ENCODE measurements at regions not wholly inside any gene's neighbourhood (a gene's known extent, or its start where the extent isn't known, plus 50 kb on each side); places are given as distances from the start of the nearest gene placed in this dataset.
"Not testable (repeated sequence)": the region's sequence is repeated elsewhere in the genome, so short reads cannot be mapped to it uniquely, and the experiment has no call there.

DNA sequence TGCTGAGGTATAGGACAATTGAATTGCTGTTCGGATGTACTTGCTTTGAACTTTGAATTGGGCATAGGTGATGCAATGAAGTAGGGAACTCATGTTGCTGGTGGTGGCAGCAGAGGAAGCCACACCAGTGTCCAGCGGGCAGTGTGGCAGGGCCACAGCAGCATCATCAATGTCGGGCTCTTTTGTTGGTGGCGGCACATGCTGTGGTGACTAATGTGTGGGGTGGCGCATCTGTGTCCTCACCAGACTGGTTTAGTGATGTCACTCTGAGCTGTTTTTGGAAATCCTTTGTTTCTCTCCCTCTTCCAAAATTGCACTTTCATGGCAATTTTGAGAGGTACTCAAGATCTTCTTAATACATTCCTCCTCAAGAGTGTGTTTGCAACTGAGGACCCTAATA, 187.6 kb downstream of the ETNK1 start:
- DNase-seq (ENCODE audit: low spot score), result no peak

DNA sequence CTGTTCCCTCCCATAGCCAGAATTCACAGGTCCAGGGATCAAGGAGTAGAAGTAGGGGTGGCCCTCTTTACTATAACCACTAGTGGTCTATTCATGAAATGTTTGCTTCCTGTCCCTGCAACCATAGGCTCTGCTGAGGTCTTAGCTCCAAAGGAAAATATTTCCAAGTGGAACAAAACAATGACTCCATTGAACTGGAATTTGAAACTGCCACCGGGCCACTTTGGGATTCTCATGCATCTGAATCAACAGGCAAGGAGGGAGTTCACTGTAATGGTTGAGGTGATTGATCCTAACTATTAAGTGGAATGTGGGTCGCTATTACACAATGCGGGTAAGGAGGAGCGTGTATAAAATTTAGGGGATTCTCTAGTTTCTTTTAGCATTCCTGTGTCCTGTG, 197.0 kb downstream of the ETNK1 start:
- DNase-seq (ENCODE audit: low spot score), result no peak

DNA sequence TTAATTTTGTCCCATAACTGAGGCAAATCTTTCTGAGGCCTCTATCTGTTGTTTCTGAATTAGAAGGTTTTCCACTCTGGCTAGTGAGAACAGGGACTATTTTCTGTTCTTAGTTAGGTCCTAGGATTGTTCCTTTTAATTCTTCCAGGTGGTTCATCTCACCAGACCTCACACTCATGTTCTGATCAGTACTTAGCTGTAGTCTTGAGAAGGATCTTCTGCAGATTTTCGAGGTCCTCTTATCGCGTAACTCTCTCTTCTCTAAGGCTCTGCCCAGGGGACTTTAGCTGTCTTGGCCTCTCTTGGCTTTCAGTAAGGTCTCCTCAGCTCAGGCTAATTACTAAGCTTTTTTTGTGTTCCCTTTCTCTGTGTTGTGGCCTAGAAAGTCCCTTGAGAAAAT, 201.1 kb downstream of the ETNK1 start:
- DNase-seq (ENCODE audit: low spot score), result no peak

DNA sequence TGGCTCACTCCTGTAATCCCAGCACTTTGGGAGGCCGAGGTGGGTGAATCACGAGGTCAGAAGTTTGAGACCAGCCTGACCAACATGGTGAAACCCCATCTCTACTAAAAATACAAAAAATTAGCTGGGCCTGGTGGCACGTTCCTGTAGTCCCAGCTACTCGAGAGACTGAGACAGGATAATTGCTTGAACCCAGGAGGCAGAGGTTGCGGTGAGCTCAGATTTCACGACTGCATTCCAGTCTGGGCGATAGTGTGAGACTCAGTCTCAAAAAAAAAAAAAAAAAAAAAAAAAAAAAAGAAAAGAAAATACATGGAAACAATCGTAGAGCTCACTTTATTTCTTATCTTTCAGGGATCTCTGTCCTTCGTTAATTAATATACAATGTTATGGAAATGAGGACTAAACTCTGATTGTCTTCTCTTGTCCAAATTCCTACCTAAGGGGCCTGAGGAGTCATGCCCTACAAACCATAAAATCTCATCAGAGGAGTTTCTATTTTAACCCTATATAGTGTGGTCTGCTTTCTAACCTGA, 201.5 kb downstream of the ETNK1 start:
- DNase-seq (ENCODE audit: low spot score), result not testable (repeated sequence)

DNA sequence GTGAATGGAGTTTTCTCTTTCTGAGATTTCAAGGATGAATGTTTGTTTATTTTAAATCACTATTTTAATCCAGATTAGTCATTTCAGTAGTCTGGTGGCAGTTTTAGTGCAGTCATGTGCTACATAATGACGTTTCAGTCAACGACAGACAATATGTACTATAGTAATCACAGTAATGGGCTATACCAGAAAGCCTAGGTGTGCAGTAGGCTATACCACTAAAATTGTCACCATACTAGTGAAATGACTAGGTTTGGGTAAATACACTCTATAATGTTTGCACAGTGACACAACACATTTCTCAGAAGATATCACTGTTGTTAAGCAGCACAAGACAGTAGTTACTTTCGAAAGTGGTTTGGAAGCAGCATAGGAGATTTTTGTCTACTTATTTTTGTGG, 203.1 kb downstream of the ETNK1 start:
- peak; percentile 41 for DNase-seq (ENCODE audit: low spot score)

DNA sequence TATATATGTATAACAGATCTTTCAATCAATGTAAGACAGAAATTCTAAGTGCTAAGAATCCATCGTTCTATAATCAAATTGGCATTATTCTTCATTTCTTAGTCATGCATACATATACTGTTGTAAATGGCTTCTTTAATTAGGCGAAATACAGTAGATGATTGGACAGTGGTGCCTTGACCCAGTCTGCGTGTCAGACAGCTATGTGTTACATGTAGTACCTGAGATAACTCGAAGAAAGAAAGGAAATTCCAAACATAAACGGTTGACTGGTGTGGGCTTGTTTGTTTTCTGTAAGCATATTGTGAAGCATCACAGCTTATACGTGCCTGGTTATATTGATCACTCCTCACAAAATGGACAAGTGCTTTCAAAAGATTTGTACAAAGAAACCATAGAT, 210.5 kb downstream of the ETNK1 start:
- DNase-seq (ENCODE audit: low spot score), result no peak

DNA sequence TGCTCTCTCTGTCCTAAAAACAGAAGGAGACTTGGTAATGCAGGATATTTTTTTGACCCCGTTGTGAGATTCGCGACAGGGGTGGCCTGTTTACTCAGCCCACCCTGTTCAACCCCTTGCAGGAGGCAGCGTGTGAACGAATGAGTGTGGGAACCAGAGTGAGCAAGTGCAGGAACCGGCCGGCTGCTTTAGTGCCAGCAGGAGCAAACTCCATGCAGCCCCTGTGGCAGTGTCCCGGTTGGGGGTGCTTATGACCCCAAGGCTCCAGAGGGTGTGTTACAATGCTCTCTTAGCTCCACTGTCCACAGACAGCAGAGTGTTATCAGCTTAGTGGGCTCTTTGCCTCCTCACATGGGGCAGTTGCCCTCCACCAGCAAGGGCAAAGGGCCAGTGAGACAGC, 225.2 kb downstream of the ETNK1 start:
- DNase-seq (ENCODE audit: low spot score), result no peak

DNA sequence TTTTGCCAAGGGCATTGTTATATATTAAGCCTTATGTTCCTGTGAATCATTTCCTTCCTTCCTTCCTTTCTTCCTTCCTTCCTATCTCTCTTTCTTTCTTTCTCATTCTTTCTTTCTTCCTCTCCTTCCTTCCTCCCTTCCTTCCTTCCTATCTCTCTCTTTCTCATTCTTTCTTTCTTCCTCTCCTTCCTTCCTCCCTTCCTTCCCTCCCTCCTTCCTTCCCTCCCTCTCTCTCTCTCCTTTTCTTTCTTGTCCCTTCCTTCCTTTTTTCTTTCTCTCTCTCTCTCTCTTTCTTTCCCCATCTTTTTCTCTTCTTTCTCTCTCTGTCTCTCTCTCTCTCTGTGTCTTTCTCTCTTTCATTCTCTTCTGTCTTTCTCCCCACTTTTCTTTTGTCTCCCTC, 226.6 kb downstream of the ETNK1 start:
- no peak for DNase-seq (ENCODE audit: low spot score)

DNA sequence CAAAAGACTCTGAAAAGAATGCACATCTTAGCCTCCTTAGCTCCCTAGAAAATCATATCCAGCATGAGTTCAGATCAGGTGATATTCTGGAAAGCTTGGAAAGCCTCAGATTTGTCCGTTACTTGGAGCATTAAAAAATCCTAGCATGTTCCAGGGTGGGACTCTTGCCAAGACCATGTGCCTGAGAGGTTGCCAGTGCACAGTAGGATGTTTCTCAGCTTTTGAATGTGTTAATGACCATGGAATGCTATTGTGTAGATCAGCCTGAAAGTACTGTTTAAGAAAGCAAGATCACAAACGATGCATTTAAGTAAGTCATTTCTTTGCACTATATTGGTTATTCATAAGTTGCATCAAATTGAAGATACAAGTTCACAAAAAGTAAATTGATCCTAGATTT, 230.5 kb downstream of the ETNK1 start:
- DNase-seq (ENCODE audit: low spot score), result no peak

DNA sequence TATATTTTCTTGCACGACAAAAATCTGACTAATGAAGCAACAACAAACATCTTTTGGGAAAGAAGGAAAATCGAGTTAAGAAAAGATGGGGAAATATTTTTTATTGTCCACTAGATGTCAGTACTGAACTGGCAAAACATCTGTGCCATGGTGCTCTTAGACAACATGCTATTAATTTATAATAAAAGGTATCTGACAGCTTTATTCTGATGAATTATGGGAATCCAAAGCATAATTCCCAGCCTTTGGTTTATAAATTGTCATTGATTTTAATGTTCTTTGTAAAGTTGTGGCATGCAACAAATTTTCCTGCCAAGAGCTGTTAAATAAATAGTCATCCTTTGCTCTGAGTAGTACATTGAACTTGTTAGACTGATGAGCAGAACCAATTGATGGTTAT, 231.2 kb downstream of the ETNK1 start:
- DNase-seq (ENCODE audit: low spot score), result no peak

DNA sequence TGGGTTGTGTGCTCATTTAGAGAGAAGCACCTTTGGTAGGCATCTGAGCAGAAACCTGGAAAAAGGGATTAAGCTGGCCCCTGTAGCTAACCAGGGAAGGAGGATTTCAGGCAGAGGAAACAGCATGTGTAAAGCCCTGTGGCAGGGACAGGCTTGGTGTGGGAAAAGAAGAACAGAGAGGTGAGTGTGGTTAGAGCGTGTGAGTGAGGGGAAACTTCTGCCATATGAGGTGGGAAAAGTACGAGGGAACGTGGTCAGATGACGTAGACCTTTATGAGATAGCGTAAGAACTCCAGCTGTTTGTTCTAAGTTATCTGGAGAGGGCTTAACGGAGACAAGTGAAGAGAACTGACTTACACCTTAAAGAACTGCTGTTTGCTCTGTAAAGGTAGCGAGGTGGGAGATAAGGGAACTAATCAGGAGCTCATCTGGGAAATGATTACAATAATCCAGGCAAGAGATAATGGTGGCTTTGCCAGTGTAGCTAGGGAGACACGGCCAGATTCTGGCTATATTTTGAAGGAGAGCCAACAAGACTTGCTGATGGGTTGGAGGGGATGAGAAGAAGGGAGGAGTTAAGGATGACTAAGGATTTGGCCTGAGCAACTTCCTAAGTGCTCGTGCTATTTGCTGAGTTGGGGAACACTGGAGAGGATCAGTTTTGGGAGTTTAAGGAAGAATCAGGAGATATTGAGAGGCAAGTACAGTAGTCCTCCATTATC, 234.0 kb downstream of the ETNK1 start:
- no peak for DNase-seq (ENCODE audit: low spot score)

DNA sequence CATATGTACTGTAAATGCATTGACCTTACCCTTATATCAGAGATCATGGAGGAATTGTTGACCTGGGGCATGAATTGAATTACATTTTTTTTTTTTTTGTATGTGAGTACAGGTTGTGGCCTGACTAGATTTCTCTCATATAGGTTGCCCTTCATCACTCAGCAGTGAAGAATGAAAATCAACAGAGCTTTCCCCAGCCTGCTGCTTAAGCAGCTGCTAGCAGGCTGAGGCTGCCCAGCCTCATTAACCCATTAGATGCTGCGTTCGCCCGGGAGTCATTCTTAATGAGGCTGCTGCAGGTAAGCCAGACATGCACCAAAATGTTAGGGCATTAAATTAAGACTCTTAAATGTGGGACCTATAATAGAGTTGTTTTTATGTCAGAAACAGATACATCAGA, 236.0 kb downstream of the ETNK1 start:
- no peak for DNase-seq (ENCODE audit: low spot score)

DNA sequence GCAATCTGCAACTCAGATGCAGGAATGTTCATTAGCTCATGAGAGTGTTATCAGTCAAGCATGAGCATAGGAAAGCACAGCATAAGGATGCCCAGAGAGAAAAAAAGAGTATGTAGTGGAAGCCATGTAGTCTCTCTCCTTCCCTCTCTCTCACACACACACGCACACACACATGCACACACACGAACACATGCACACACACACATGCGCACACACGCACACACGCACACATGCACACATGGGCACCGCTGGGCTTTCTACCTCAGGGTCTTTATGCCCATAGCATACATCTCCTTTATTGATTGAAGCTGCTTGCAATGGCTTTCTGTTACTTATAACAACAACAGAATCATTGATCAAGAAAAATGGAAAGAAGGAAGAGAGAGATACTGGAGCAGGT, 240.9 kb downstream of the ETNK1 start:
- DNase-seq (ENCODE audit: low spot score), result no peak

DNA sequence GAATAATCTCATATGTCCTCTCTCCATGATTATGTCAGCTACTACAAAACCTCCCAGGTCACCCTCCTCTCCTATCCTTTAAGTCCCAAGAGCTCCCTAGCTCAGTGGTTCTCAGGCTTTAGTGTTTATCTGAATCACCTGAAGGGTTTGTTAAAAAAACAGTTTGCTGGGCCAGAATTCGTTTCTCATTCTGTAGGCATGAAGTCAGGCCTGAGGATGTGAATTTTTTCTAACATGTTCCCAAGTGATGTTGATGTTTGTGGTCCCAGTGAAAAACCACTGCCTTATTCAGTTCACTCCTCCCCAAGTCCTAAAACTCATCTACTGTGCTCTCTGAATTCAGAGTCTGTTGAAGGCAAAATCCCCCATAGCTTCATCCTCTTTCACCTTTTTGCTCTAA, 241.4 kb downstream of the ETNK1 start:
- DNase-seq (ENCODE audit: low spot score), result no peak

DNA sequence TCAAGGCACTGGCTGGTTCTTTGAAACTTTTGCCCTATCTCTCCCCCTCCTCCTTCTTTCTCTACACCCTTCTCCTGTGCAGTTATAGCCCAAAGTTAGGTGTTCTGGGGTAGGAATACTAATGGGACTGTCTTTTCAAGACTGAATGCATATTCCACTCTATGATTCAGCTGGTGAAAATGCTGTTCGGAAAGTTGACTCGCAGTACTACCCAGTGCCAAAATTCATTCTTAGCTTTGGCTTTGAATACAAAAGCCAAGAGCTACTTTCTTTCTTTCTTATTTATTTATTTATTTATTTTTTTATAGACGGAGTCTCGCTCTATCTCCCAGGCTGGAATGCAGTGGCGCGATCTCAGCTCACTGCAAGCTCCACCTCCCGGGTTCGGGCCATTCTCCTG, 249.2 kb downstream of the ETNK1 start:
- no peak for DNase-seq (ENCODE audit: low spot score)

DNA sequence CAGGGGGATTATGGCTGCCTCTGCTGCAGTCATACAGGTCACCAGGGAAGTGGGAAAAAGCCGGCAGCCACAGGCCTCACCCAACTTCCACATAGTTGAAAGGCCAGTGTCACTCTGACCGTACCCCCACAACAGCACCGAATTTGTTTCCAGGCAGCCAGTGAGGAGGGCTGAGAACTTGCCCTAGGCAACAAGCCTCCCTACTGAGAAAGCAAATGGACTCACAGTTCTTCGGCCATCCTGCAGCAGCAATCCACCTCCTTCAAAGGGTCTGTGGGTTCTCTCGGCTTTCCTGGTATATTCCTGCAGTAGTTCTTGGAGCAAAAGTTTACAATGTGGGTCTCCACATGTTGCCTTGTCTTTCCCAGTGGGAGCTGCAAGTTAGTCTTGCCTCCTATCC, 251.3 kb downstream of the ETNK1 start:
- no peak for DNase-seq (ENCODE audit: low spot score)

DNA sequence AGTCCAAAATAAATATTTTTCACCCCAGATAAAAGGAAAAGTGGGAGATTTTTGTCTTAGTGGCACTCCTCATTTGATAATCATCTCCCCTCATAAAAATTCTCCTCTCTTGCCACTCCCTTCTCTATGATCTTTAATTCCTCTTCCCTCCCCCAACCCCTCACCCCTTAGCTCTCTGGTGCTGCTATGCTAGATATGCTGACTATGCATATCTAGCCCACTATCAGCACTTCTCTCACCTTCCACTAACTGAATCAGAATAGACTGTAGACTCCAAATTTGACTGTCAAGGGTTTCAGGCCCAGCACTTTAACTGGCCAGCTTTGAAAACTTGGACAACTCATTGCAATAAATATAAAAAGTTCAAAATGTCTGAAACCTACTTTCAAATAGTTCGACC, 254.2 kb downstream of the ETNK1 start:
- DNase-seq (ENCODE audit: low spot score), result no peak

DNA sequence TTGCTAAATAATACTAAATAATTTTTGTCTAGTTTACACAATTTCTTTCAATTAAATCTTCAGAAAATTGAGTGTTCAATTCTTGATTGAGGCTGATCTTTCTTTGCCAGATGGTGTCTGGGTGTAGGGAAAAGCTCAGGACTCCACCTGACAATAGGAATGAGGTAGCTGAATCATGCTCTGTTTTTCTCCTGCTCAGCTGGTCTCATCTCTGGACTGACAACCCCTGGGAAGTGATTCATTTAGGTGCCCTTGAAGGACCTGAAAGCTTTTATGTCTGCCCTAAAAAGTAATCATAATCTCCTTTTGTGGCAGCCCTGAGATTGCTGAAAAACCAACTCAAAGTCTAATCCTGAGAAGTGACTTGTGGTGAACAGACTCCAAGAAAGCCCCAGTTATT, 255.4 kb downstream of the ETNK1 start:
- no peak for DNase-seq (ENCODE audit: low spot score)

DNA sequence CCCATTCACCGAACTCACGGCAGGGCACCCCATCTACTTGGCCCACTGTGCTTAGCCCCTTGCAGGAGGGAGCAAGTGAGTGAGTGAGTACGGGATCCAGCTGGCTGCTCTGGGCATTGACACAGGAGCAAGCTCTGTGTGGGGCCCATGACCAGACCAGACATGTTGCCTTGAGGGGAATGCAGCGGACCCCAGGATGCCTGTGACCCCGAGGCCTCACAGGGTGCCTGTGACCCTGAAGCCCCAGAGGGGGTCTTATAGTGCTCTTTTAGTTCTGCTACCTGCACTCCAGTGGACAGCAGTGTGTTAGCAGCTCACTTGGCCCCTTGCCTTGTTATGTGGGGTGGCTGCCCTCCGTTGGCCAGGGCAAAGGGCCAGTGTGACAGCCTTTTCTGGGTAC, 255.8 kb downstream of the ETNK1 start:
- DNase-seq (ENCODE audit: low spot score), result no peak

DNA sequence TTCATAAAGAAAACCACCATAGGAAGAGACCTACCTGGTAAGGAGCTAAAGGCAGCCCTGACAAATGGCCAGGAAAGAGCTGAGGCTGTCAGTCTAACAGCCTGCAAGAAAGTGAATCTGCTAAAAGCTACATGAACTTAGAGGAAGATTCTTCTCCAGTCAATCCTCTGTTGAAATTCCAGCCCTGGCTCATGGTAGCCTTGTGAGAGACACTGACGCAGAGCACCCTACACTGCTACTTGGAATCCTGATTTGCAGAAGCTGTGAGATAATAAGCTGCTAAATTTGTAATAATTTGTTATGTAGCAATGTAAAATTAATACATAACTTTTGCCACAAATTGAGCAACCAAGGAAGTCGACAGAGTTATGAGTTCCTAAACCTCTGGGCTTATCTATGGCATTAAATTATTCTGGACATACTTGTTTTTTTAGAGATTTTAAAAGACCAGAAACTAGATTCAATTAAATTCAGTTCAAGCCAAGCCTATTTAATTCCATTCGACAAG, 257.0 kb downstream of the ETNK1 start:
- DNase-seq (ENCODE audit: low spot score), result no peak

DNA sequence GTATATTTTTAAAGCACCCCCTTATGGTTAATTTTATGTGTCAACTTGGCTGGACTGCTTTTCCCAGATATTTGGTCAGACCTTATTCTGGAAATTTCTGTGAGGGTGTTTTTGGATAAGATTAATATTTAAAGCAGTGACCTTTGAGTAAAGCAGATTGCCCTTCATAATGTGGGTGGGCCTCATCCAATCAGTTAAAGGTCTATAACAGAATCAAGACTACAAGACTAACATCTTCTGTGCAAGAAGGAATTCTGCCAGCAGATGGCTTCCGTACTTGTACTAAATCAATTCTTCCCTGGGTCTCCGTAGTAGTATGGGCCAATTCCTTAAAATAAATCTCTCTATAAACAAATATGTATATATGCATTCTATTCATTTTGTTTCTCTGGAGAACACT, 257.6 kb downstream of the ETNK1 start:
- no peak for DNase-seq (ENCODE audit: low spot score)

DNA sequence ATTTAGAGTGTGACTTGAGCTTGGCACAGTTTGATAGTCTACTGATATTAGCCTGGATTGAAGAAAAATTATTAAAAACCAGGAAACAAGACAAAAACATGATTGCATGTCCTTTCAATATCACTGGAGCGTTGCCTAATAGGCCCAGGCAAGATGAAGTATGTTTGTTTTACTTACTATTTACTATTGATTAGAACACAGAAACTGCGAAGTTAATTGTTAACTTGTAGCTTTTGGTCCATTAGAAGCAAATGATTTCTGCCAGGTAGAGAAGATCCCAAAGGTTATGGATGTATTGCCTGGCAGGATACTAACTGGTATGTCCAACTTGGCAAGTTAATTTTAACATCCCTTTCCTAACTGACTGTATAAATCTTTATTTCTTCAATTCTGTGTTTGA, 268.9 kb downstream of the ETNK1 start:
- no peak for DNase-seq (ENCODE audit: low spot score)

DNA sequence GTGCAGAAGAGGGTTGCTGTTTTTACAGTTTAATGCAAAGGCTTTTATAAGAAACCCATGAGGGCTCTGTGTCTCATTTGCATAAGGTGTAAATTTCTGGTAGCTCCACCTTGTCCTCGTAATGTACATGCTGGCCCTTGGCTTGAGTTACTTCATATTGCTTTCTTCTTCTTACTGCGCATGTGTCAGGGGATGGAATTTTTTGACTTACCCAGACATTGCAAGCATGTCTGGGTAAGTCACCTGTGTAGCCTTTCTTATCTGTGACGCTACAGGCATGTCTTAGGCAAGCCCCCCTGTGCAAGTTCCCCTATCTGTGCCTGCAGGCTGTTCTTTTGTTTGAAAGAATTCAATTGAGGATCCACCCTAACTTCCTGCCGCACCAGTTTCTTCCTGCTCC, 274.2 kb downstream of the ETNK1 start:
- DNase-seq (ENCODE audit: low spot score), result no peak

DNA sequence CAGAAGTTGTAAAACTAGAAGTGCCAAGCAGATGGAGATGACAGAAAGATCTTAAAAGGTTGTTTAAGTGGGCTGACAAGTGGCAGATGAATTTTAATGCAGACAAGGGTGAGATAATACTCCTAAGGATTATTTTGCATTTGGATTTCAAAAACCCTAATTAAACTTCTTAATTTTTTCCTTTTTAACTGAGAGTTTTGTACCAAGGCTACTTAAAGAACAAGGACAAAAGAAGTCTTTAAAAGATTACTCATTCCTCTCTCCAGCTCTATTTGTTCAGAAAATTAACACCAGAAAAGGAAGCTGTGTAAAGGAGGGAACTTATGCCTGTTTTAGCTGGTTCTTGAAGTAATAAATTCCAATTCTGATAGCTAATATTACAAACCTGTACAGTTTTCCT, 275.4 kb downstream of the ETNK1 start:
- no peak for DNase-seq (ENCODE audit: low spot score)

Measured in activated CD4-positive, alpha-beta T cell treated with anti-CD3 and anti-CD28 coated beads, Interleukin-2, Interleukin-4, amounts not matched to agents 100 ng/mL and 50 ng/mL, durations not matched to agents 16 hours and 8 hours (primary cell).